Stomach (tissue), 8 donors: ENCODE measurements at regions not wholly inside any gene's neighbourhood (a gene's known extent, or its start where the extent isn't known, plus 50 kb on each side); places are given as distances from the start of the nearest gene placed in this dataset.

Source experiments
- DNase-seq, 2 donors: peaks; one replicate each; pipeline versions ENCODE4 v3.0.0 to v3.0.0-alpha.2; 2013 to 2019
- H3K27ac ChIP-seq, 5 donors: fragments of 200-600 bp in 4 of 5; sonication (generic) in 4 of 5; one replicate each; pipeline ENCODE4 v1.5.1; 2013 to 2019; ENCODE audit warnings: mild to moderate bottlenecking in 1 of 5, moderate library complexity in 1 of 5
- H3K27me3 ChIP-seq, 3 donors: fragments of 200-600 bp; sonication (generic); one replicate each; pipeline ENCODE4 v1.5.1; 2017 to 2019; ENCODE audit warnings: mixed run types in 1 of 3
- H3K36me3 ChIP-seq, 4 donors: fragments of 200-600 bp; sonication (generic); 1 replicate in 3 of 4; 2 replicates in 1 of 4; pipeline ENCODE4 v1.5.1; 2016 to 2019
- H3K4me1 ChIP-seq, 4 donors: fragments of 200-600 bp; sonication (generic); one replicate each; pipeline ENCODE4 v1.5.1; 2016 to 2019
- H3K4me3 ChIP-seq, 4 donors: fragments of 200-600 bp; sonication (generic) in 3 of 4; one replicate each; pipeline ENCODE4 v1.5.1; 2016 to 2019; ENCODE audit warnings: mild to moderate bottlenecking in 1 of 4
- H3K9me3 ChIP-seq, 4 donors: fragments of 200-600 bp; sonication (generic); one replicate each; pipeline ENCODE4 v1.5.1; 2016 to 2019
- EP300 ChIP-seq: sonication (generic); formaldehyde crosslinking; IDR thresholded peaks from one replicate; pipeline ENCODE4 v1.6.1; 2017; ENCODE audit warnings: antibody characterized with exemption
- POLR2A ChIP-seq, 4 donors: fragments of 450-650 bp; IDR thresholded peaks; one replicate each; pipeline ENCODE4 v1.6.1; 2016; ENCODE audit warnings: antibody characterized with exemption in 4 of 4, control low read depth in 2 of 4, mild to moderate bottlenecking in 1 of 4, moderate library complexity in 1 of 4
- POLR2AphosphoS5 ChIP-seq, 3 donors: sonication (generic); formaldehyde crosslinking; IDR thresholded peaks; one replicate each; pipeline ENCODE4 v1.6.1; 2016; ENCODE audit warnings: antibody characterized with exemption in 3 of 3
- WGBS, 5 donors: extraction: QIAGEN DNeasy Blood & Tissue Kit in 3 of 5; methylation state at CpG; one replicate each; pipeline versions ENCODE4 v1.1.5 to v1.1.7; 2013 to 2018; 5-methylcytosine and 5-hydroxymethylcytosine counted together
- intact Hi-C: fragments of 100-400 bp; cut with DNase I; formaldehyde crosslinking; loops from one replicate; pipeline ENCODE4 v1.15.1; 2023; ENCODE audit warnings: low total_unique reads
- TF ChIP-seq, protein P1 (sequence below), 7 experiments: fragments of 450-650 bp in 4 of 7; fragments of 200-600 bp in 3 of 7; sonication (generic) in 3 of 7; IDR thresholded peaks; one replicate each; pipeline ENCODE4 v1.5.1; 2016 to 2019; ENCODE audit warnings: antibody characterized with exemption in 7 of 7, control low read depth in 2 of 7, mild to moderate bottlenecking in 1 of 7
- donor health status: healthy with polysubstance abuse.
- donor health status: Bipolar disorder and iron deficiency.
- donor health status: healthy.

DNA sequence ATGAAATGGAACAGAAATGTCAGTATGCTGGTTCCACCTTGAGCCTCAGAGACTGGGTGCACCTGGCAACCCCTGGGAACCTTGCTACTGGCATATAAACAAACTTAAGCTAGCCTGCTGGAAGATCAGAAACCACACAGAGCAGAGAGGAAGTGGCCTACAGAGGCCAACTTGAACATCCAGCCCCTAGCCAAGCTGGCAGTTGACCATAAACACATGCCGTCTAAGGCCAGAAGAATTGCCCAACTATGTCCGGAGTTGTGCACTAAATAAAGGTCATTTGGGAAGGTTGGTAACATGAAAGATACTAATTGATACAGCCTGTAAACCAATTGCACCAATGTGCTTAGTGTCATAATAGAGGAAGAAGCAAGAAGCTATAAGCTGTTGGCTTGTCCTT is 266.6 kb upstream of the BTBD3 start:
- TF ChIP-seq, protein P1, sequence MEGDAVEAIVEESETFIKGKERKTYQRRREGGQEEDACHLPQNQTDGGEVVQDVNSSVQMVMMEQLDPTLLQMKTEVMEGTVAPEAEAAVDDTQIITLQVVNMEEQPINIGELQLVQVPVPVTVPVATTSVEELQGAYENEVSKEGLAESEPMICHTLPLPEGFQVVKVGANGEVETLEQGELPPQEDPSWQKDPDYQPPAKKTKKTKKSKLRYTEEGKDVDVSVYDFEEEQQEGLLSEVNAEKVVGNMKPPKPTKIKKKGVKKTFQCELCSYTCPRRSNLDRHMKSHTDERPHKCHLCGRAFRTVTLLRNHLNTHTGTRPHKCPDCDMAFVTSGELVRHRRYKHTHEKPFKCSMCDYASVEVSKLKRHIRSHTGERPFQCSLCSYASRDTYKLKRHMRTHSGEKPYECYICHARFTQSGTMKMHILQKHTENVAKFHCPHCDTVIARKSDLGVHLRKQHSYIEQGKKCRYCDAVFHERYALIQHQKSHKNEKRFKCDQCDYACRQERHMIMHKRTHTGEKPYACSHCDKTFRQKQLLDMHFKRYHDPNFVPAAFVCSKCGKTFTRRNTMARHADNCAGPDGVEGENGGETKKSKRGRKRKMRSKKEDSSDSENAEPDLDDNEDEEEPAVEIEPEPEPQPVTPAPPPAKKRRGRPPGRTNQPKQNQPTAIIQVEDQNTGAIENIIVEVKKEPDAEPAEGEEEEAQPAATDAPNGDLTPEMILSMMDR (IDR thresholded peaks at IDR 0.05), result no peak
- TF ChIP-seq POLR2AphosphoS5 (IDR thresholded peaks at IDR 0.05) (no peak), EP300 (no peak), POLR2A (IDR thresholded peaks at IDR 0.05) (no peak)
- no peak for DNase-seq
- WGBS, 5 donors, result 47 to 83% (median 81%) methylated on average over 2 of the region's 2 CpGs
- H3K4me3 ChIP-seq, result no peak overlapping the region
- no peaks in the 10 kb centered on the region for H3K4me1 ChIP-seq
- H3K36me3 ChIP-seq, result no peaks in the 10 kb centered on the region
- intact Hi-C loops, result no loop called here
- H3K27me3 ChIP-seq, result no peaks in the 10 kb centered on the region
- H3K9me3 ChIP-seq, result peaks cover 0 to 15% (median 6%) of the 10 kb centered on the region in 4 donors
- no peak overlapping the region for H3K27ac ChIP-seq

DNA sequence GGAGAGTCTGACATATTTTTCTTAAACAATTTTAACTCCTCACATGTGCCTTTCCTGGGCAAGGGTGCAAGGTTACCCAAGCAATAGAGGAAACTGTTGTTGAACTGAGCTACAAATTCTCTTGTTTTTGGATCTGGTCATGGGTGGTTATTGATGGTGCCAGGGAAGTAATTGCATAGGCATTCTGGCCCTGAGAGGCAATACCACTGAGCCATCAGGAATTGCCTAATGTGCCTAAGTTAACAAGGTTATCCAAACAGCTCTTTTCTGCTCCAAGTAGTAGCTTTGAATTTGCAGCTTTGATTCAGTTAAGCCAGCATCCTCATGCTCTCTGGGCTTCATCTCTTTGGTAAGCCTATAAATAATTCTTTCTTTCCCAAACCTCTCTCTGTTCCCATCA is 266.0 kb upstream of the BTBD3 start:
- H3K27me3 ChIP-seq, result no peaks in the 10 kb centered on the region
- no peaks in the 10 kb centered on the region for H3K4me1 ChIP-seq
- TF ChIP-seq, protein P1 (IDR thresholded peaks at IDR 0.05), result no peak
- no peak for TF ChIP-seq POLR2A (IDR thresholded peaks at IDR 0.05)
- no peak for TF ChIP-seq POLR2AphosphoS5 (IDR thresholded peaks at IDR 0.05)
- no peak for TF ChIP-seq EP300
- no peak for DNase-seq
- no peaks in the 10 kb centered on the region for H3K36me3 ChIP-seq
- H3K27ac ChIP-seq, result no peak overlapping the region
- H3K4me3 ChIP-seq, result no peak overlapping the region
- peaks cover 0 to 11% (median 4%) of the 10 kb centered on the region in 4 donors for H3K9me3 ChIP-seq
- intact Hi-C loops, result no loop called here

DNA sequence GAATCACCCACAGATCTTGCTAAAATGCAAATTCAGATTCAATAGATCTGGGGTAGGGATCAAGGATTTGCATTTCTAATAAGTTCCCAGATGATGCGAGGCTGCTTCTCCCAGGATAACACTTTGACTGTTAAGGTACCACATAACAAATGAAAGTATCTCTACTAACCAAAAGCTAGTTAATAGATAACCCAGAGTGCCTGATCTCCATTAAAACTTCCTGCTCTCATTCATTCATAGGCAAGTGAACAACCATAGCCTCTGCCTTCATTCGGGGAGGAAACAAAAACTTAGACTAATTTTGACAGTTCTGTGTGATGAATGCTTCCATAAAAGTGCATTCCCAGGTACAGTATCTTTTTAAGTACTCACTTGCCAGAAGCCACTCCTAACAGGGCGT is 265.6 kb upstream of the BTBD3 start:
- TF ChIP-seq POLR2AphosphoS5 (IDR thresholded peaks at IDR 0.05) (no peak), POLR2A (IDR thresholded peaks at IDR 0.05) (no peak), EP300 (no peak)
- TF ChIP-seq, protein P1 (IDR thresholded peaks at IDR 0.05), result no peak
- Histone ChIP-seq H3K9me3 (peaks cover 0 to 6% (median 1%) of the 10 kb centered on the region in 4 donors), H3K27ac (no peak overlapping the region), H3K4me3 (no peak overlapping the region), H3K27me3 (no peaks in the 10 kb centered on the region), H3K36me3 (no peaks in the 10 kb centered on the region), H3K4me1 (no peaks in the 10 kb centered on the region)
- intact Hi-C loops, result no loop called here
- DNase-seq, result no peak
- WGBS, 5 donors, result 46 to 60% (median 51%) methylated on average over 3 of the region's 3 CpGs

DNA sequence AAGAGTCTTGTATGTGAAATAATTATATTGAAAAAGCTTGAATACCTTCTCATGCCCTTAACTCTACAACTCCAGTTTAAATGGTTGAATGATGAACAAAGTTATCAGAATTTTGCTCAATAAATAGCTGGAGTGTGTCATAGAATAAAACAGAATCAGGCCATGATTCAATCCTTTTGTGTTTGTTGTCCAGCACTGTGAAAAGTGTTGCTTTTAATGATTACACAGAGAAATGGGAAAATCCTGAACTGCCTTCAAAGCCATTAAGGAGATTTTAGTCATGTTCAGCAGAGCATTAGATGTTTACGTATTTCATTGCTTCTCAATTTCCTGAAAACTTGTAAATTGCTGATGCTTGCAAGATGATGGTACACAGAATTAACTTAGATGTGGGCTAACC is 262.9 kb upstream of the BTBD3 start:
- no peak overlapping the region for H3K27ac ChIP-seq
- H3K4me1 ChIP-seq, result no peaks in the 10 kb centered on the region
- no peak overlapping the region for H3K4me3 ChIP-seq
- no peaks in the 10 kb centered on the region for H3K27me3 ChIP-seq
- no peaks in the 10 kb centered on the region for H3K9me3 ChIP-seq
- H3K36me3 ChIP-seq, result no peaks in the 10 kb centered on the region
- intact Hi-C loops, result no loop called here
- TF ChIP-seq POLR2A (IDR thresholded peaks at IDR 0.05) (no peak), EP300 (no peak), POLR2AphosphoS5 (IDR thresholded peaks at IDR 0.05) (no peak)
- TF ChIP-seq, protein P1 (IDR thresholded peaks at IDR 0.05), result no peak
- 96 to 97% (median 97%) methylated on average over 1 of the region's 1 CpG for WGBS, 5 donors
- no peak for DNase-seq
